K562 (cell line): ENCODE measurements at regions not wholly inside any gene's neighbourhood (a gene's known extent, or its start where the extent isn't known, plus 50 kb on each side); places are given as distances from the start of the nearest gene placed in this dataset.
A peak's percentile ranks its signal among the peaks of the same experiment; 100 is the strongest.

ENCODE experiments used
- ATAC-seq: fragments of 200-7000 bp; cut with Tn5 transposase; 3 replicates; pipeline ENCODE4 v1.9.1; 2020; ENCODE audit warnings: moderate library complexity
- BruUV-seq: library from RNA; stranded (reverse); fragments of 400-500 nt; replicated peaks from 2 replicates; lab custom pipeline; 2021; lab: Mats Ljungman, UMichigan
- CTCF ChIA-PET: fragments of 300-600 bp; formaldehyde crosslinking; extraction: SDS; loops from one replicate; lab custom pipeline; 2021; ENCODE audit warnings: low intra/inter-chr PET ratio; lab: Yijun Ruan, JAX
- POLR2A ChIA-PET: fragments of 300-600, 350-650 bp; sonication (Branson Sonifier 250); formaldehyde crosslinking; extraction: SDS; loops from one replicate; lab custom pipeline; 2021; ENCODE audit warnings: antibody characterized with exemption, inconsistent platforms; lab: Yijun Ruan, JAX
- DNase-seq, 4 experiments: peaks; one replicate each; pipeline versions ENCODE4 v3.0.0 to v3.0.0-alpha.2; 2011 to 2018; ENCODE audit warnings: low spot score in 3 of 4, mixed read lengths in 3 of 4; ENCODE audit errors: extremely low read depth in 1 of 4
- FAIRE-seq: peaks from 2 replicates; lab custom pipeline; 2011; peaks lifted over from hg19 to GRCh38; lab: Jason Lieb, UNC
- H2AFZ ChIP-seq: 2 replicates; pipeline ENCODE4 v1.6.0; 2011; ENCODE audit warnings: low read depth, low read length, control low read depth, inconsistent platforms
- H3K27ac ChIP-seq: fragments of 200-600 bp; 3 replicates; pipeline ENCODE4 v1.8.0; 2011; ENCODE audit warnings: low read depth, mild to moderate bottlenecking, control low read depth, inconsistent platforms, low read length, moderate library complexity, mixed read lengths; ENCODE audit errors: extremely low read depth
- H3K27me3 ChIP-seq, 2 experiments: fragments of 300-600 bp in 1 of 2; 2 replicates in 1 of 2; 3 replicates in 1 of 2; pipeline versions ENCODE4 v1.6.0 to v1.8.0; 2011; ENCODE audit warnings: inconsistent platforms in 2 of 2, low read length in 2 of 2, mild to moderate bottlenecking in 1 of 2, mixed read lengths in 1 of 2, moderate library complexity in 1 of 2; ENCODE audit not compliant: control insufficient read depth in 2 of 2, insufficient read depth in 2 of 2
- H3K36me3 ChIP-seq: fragments of 300-600 bp; 3 replicates; pipeline ENCODE4 v1.8.0; 2011; ENCODE audit warnings: mild to moderate bottlenecking, low read length, inconsistent platforms; ENCODE audit not compliant: control insufficient read depth, insufficient read depth
- H3K4me1 ChIP-seq, 2 experiments: fragments of 200-600 bp in 1 of 2; replicated peaks in 1 of 2; 2 replicates in 1 of 2; 3 replicates in 1 of 2; pipeline versions ENCODE4 v1.5.1 to v1.8.0; 2011; ENCODE audit warnings: inconsistent platforms in 2 of 2, low read length in 2 of 2, mild to moderate bottlenecking in 1 of 2, mixed read lengths in 1 of 2, moderate library complexity in 1 of 2; ENCODE audit not compliant: control insufficient read depth in 2 of 2, insufficient read depth in 2 of 2
- H3K4me2 ChIP-seq: 2 replicates; pipeline ENCODE4 v1.6.1; 2011; ENCODE audit warnings: low read length, control low read depth, inconsistent platforms, mixed read lengths; ENCODE audit not compliant: insufficient read depth
- H3K4me3 ChIP-seq: fragments of 200-600 bp; sonication (generic), shearing (Covaris generic); 2 replicates; pipeline ENCODE4 v1.5.1; 2016; ENCODE audit warnings: control low read depth, inconsistent platforms
- H3K79me2 ChIP-seq: fragments of 200-600 bp; 3 replicates; pipeline ENCODE4 v1.8.0; 2011; ENCODE audit warnings: low read length, inconsistent platforms; ENCODE audit not compliant: control insufficient read depth, insufficient read depth
- H3K9ac ChIP-seq, 2 experiments: 2 replicates each; pipeline versions ENCODE4 v1.6.0 to v1.6.1; 2011; ENCODE audit warnings: low read depth in 2 of 2, low read length in 2 of 2, control low read depth in 1 of 2, inconsistent platforms in 1 of 2, mild to moderate bottlenecking in 1 of 2, mixed read lengths in 1 of 2; ENCODE audit not compliant: insufficient read depth in 1 of 2
- H3K9me1 ChIP-seq: one replicate; pipeline ENCODE4 v1.6.0; 2011; ENCODE audit warnings: inconsistent platforms, mild to moderate bottlenecking, low read length, moderate library complexity; ENCODE audit not compliant: control insufficient read depth, insufficient read depth
- H3K9me3 ChIP-seq: replicated peaks from 2 replicates; pipeline ENCODE4 v1.5.1; 2011; ENCODE audit warnings: low read depth, low read length, inconsistent platforms; ENCODE audit not compliant: control insufficient read depth, insufficient read depth
- H4K20me1 ChIP-seq: replicated peaks from 2 replicates; pipeline ENCODE4 v1.6.1; 2011; ENCODE audit warnings: low read length, inconsistent platforms, mixed read lengths; ENCODE audit not compliant: control insufficient read depth, insufficient read depth
- BRD4 ChIP-seq: fragments of 200-600 bp; sonication (generic); IDR thresholded peaks from 2 replicates; pipeline ENCODE4 v1.6.1; 2017; ENCODE audit warnings: inconsistent platforms
- C11orf30 ChIP-seq: fragments of 450-650 bp; IDR thresholded peaks from 2 replicates; pipeline ENCODE4 v1.6.1; 2016; ENCODE audit warnings: low read depth, mild to moderate bottlenecking
- CHD4 ChIP-seq: fragments of 200-600 bp; sonication (generic); IDR thresholded peaks from 3 replicates; pipeline ENCODE4 v1.6.1; 2012; ENCODE audit warnings: low read depth, mild to moderate bottlenecking, mixed read lengths, low read length, inconsistent platforms; ENCODE audit not compliant: insufficient read depth, insufficient replicate concordance, poor library complexity, severe bottlenecking
- FOXA3 ChIP-seq, 2 experiments: fragments of 450-650 bp in 1 of 2; sonication (generic) in 1 of 2; formaldehyde crosslinking; IDR thresholded peaks in 1 of 2; conservative IDR thresholded peaks in 1 of 2; 2 replicates each; pipeline versions ENCODE4 v1.4.0 to v1.8.0; 2020 to 2022; ENCODE audit warnings: mild to moderate bottlenecking in 2 of 2, missing genetic modification reagents in 1 of 2
- HCFC1 ChIP-seq: IDR thresholded peaks from 2 replicates; pipeline ENCODE4 v1.6.1; 2012; ENCODE audit warnings: low read depth, low read length, improper control_type of control experiment
- NFIC ChIP-seq: fragments of 450-650 bp; IDR thresholded peaks from 2 replicates; pipeline ENCODE4 v1.6.1; 2017; ENCODE audit warnings: mild to moderate bottlenecking, inconsistent platforms
- RBBP5 ChIP-seq: fragments of 200-600 bp; sonication (generic); IDR thresholded peaks from 2 replicates; pipeline ENCODE4 v1.6.1; 2012; ENCODE audit warnings: borderline replicate concordance, mild to moderate bottlenecking, low read length, control low read depth, inconsistent platforms; ENCODE audit not compliant: insufficient read depth, poor library complexity, severe bottlenecking
- ZNF316 ChIP-seq: fragments of 450-650 bp; IDR thresholded peaks from 2 replicates; pipeline ENCODE4 v1.6.1; 2016
- ZNF589 ChIP-seq: fragments of 200-800 bp; sonication (Bioruptor generic); IDR thresholded peaks from 2 replicates; pipeline ENCODE4 v1.6.1; 2016; ENCODE audit warnings: low read depth, missing genetic modification characterization, missing compliant biosample characterization
- WGBS: fragments of 100-300 bp; shearing (Covaris generic); methylation state at CpG from one replicate; pipeline ENCODE4 v1.1.6; 2016; ENCODE audit warnings: low coverage, mixed read lengths; ENCODE audit not compliant: insufficient coverage; ENCODE audit errors: missing lambda C conversion rate; 5-methylcytosine and 5-hydroxymethylcytosine counted together
- in situ Hi-C: fragments of 300-500 bp; cut with MboI; formaldehyde crosslinking; loops from 4 replicates; pipeline ENCODE4 v1.15.0; 2018; ENCODE audit warnings: inconsistent platforms, mixed read lengths
- intact Hi-C: fragments of 100-400 bp; cut with micrococcal nuclease; formaldehyde crosslinking; loops from 2 replicates; pipeline ENCODE4 v1.14.2; 2022
- TF ChIP-seq, protein P1 (sequence below): fragments of 450-650 bp; IDR thresholded peaks from 2 replicates; pipeline ENCODE4 v1.6.1; 2017; ENCODE audit warnings: antibody characterized with exemption
- TF ChIP-seq, protein P2 (sequence below), 2 experiments: fragments of 450-650 bp; conservative IDR thresholded peaks; 2 replicates each; pipeline ENCODE4 v1.6.1; 2017; ENCODE audit warnings: mild to moderate bottlenecking in 2 of 2, moderate library complexity in 2 of 2

DNA sequence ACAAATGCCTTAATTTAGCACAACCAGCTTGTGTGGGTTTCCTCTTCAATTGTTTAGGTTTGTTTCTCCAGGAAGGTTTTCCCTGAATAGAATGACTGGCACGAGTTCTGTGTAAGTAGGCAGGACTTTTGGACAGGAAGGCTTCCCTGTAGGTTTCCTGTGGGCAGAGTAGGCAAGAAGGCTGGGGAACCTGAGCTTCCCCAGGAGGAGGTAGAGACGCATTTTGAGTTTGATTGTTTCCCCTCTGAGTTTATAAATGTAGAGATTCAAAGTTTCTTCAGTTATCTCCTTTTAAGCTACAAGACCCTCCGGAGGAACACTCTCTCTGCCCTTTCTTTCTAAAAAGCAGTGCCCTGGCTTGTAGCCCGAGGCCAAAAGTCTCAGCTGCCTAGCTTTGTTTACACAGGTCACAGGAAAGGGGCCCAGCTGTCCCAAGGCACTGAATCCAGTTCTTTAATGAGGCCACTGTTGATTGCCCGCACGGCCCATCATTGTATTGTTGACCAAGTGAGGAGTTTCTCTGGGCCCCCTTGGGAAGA is 66.6 kb upstream of the RDX start:
- intact Hi-C loops (no loop called here), in situ Hi-C loops (loop anchor here (25.0 kb wide), 1 partner anchor 401 kb away; no protein-coding TSS in a partner anchor)
- no TSS peak for BruUV-seq
- Histone ChIP-seq H3K9ac (no peak overlapping the region), H3K79me2 (no peaks in the 10 kb centered on the region), H3K4me3 (no peak overlapping the region), H3K27ac (no peak overlapping the region), H3K36me3 (no peaks in the 10 kb centered on the region), H3K4me2 (no peak overlapping the region), H2AFZ (peak overlapping the region; percentile 73), H3K4me1 (no peaks in the 10 kb centered on the region), H4K20me1 (no peaks in the 10 kb centered on the region), H3K9me3 (0 out of 2 replicates have a peak, but pooled peaks cover 1% of the 10 kb centered on the region), H3K27me3 (no peaks in the 10 kb centered on the region; a peak in 1 of 5 replicates), H3K9me1 (no peaks in the 10 kb centered on the region)
- 26% methylated on average over 6 of the region's 6 CpGs for WGBS
- DNase-seq (no peak), FAIRE-seq (no peak), ATAC-seq (no peak; the same call in none of the 3 replicates)
- POLR2A ChIA-PET = no interaction called here
- 0 out of 4 replicates have a peak, but pooled peaks of 1 of the 2 experiments have one; percentile 7 for TF ChIP-seq FOXA3 (CRISPR knock-in tag; conservative IDR thresholded peaks at IDR 0.05 in 1 of 2, IDR thresholded peaks at IDR 0.05 in 1 of 2)
- no peak for TF ChIP-seq ZNF589 (CRISPR knock-in tag)
- CTCF ChIA-PET = no interaction called here

- FAIRE-seq = no peak
- in situ Hi-C loops = loop anchor here (5.0 to 25.0 kb wide), 2 partner anchors 164 to 404 kb away; no protein-coding TSS in a partner anchor
- POLR2A ChIA-PET = interaction anchor here (0.6 kb wide), 1 partner anchor 74 kb away, joined by 3 read pairs; no protein-coding TSS in a partner anchor
- TF ChIP-seq C11orf30 (peak; percentile 26; the same call in 1 of the 2 replicates), RBBP5 (no peak), ZNF316 (peak; percentile 18; the same call in 1 of the 2 replicates), HCFC1 (no peak), NFIC (peak; percentile 58; the same call in 1 of the 2 replicates), BRD4 (no peak), CHD4 (no peak)
- TF ChIP-seq, protein P1, sequence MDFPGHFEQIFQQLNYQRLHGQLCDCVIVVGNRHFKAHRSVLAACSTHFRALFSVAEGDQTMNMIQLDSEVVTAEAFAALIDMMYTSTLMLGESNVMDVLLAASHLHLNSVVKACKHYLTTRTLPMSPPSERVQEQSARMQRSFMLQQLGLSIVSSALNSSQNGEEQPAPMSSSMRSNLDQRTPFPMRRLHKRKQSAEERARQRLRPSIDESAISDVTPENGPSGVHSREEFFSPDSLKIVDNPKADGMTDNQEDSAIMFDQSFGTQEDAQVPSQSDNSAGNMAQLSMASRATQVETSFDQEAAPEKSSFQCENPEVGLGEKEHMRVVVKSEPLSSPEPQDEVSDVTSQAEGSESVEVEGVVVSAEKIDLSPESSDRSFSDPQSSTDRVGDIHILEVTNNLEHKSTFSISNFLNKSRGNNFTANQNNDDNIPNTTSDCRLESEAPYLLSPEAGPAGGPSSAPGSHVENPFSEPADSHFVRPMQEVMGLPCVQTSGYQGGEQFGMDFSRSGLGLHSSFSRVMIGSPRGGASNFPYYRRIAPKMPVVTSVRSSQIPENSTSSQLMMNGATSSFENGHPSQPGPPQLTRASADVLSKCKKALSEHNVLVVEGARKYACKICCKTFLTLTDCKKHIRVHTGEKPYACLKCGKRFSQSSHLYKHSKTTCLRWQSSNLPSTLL = no peak
- TF ChIP-seq, protein P2, sequence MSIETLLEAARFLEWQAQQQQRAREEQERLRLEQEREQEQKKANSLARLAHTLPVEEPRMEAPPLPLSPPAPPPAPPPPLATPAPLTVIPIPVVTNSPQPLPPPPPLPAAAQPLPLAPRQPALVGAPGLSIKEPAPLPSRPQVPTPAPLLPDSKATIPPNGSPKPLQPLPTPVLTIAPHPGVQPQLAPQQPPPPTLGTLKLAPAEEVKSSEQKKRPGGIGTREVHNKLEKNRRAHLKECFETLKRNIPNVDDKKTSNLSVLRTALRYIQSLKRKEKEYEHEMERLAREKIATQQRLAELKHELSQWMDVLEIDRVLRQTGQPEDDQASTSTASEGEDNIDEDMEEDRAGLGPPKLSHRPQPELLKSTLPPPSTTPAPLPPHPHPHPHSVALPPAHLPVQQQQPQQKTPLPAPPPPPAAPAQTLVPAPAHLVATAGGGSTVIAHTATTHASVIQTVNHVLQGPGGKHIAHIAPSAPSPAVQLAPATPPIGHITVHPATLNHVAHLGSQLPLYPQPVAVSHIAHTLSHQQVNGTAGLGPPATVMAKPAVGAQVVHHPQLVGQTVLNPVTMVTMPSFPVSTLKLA (conservative IDR thresholded peaks at IDR 0.05) = no peak
Observed at GRCh38 chr11:110366291-110366690, 63.5 kb upstream of the FDX1 start.

More at GRCh38 chr11:110366291-110366690, 63.5 kb upstream of the FDX1 start:
- no peaks in the 10 kb centered on the region for H3K36me3 ChIP-seq
- intact Hi-C loops = no loop called here
- H3K27me3 ChIP-seq = no peaks in the 10 kb centered on the region; a peak in 1 of 5 replicates
- H3K4me2 ChIP-seq = no peak overlapping the region
- ATAC-seq (peak; percentile 58), DNase-seq (no peak)
- no peaks in the 10 kb centered on the region for H3K4me1 ChIP-seq
- H3K4me3 ChIP-seq = no peak overlapping the region
- H2AFZ ChIP-seq = peak overlapping the region; percentile 45; the same call in 1 of the 2 replicates
- H3K9me1 ChIP-seq = no peaks in the 10 kb centered on the region
- BruUV-seq = no TSS peak
- H3K27ac ChIP-seq = no peak overlapping the region
- H3K9me3 ChIP-seq = 0 out of 2 replicates have a peak, but pooled peaks cover 2% of the 10 kb centered on the region
- CTCF ChIA-PET = interaction anchor here (1.5 kb wide), 1 partner anchor 165 kb away, joined by 11 read pairs; no protein-coding TSS in a partner anchor
- no peaks in the 10 kb centered on the region for H3K79me2 ChIP-seq
- no peaks in the 10 kb centered on the region for H4K20me1 ChIP-seq
- WGBS = 12% methylated on average over 6 of the region's 6 CpGs
- no peak overlapping the region for H3K9ac ChIP-seq
